ENCODE measurements at regions not wholly inside any gene's neighbourhood (a gene's known extent, or its start where the extent isn't known, plus 50 kb on each side); places are given as distances from the start of the nearest gene placed in this dataset.

DNA sequence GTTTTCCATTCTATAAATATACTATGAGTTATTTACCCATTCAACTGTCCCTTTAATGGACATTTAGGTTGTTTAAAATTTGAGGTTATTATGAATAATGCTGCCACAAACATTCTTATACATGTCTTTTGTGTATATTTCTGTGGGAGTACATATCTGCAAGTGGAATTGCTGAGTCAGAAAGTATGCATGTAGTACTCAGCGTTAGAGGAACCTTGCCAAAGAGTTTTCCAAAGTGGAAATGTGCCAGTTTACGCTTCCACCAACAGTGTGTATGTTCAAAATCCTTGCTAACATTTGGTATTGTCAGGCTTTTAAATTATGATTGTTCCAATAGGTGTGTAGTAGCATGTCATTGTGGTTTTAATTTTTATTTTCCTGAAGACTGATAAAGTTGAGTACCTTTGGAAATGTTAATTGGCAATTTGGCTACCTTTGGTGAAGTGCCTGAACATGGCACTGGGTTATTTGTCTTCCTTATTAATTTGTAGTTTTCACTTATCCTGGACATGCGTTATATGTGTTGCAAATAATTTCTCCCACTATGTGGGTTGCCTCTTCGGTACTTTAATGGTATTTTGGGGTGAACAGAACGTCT is 341.2 kb downstream of the CD83 start:
- TF ChIP-seq EZH2 (optimal IDR thresholded peaks at IDR 0.05; ENCODE audit: low read depth, low read length) (no peak), EZH2phosphoT487 (IDR thresholded peaks at IDR 0.05; ENCODE audit: low read length) (no peak)
- TF ChIP-seq, protein P1, sequence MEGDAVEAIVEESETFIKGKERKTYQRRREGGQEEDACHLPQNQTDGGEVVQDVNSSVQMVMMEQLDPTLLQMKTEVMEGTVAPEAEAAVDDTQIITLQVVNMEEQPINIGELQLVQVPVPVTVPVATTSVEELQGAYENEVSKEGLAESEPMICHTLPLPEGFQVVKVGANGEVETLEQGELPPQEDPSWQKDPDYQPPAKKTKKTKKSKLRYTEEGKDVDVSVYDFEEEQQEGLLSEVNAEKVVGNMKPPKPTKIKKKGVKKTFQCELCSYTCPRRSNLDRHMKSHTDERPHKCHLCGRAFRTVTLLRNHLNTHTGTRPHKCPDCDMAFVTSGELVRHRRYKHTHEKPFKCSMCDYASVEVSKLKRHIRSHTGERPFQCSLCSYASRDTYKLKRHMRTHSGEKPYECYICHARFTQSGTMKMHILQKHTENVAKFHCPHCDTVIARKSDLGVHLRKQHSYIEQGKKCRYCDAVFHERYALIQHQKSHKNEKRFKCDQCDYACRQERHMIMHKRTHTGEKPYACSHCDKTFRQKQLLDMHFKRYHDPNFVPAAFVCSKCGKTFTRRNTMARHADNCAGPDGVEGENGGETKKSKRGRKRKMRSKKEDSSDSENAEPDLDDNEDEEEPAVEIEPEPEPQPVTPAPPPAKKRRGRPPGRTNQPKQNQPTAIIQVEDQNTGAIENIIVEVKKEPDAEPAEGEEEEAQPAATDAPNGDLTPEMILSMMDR (IDR thresholded peaks at IDR 0.05; ENCODE audit: low read length), result no peak

Data from MM.1S (cell line).